ENCODE measurements at regions not wholly inside any gene's neighbourhood (a gene's known extent, or its start where the extent isn't known, plus 50 kb on each side); places are given as distances from the start of the nearest gene placed in this dataset.

DNA sequence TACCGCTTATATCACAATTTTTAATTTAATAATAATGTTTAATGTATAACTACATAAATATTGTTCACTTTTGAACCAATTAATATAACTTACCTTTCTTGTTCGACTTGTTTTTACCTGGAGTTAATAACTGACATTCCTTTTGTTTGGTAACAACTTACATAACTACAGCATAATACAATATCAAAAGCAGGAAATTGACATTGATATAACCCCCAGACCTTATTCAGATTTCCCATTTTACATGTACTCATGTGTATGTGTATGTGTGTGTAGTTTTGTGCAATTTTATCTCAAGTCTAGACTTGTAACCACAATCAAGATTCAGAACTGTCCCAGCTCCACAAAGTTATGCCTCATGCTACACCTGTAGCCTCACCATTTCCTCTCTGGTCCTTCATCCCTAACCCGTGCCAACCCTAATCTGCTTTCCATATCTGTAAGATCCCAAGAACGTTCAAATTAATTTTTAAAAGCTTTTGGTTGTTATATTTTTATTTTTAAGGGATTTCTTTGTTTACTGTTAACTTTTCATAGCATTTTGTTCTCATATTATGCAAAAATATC is 190.6 kb downstream of the MANEA start:
- H3K4me3 Mint-ChIP-seq (ENCODE audit: unreplicated experiment): no peak overlapping the region
- no peaks in the 10 kb centered on the region for H3K36me3 Mint-ChIP-seq (ENCODE audit: low read depth, unreplicated experiment)
- TF ChIP-seq, protein P1, sequence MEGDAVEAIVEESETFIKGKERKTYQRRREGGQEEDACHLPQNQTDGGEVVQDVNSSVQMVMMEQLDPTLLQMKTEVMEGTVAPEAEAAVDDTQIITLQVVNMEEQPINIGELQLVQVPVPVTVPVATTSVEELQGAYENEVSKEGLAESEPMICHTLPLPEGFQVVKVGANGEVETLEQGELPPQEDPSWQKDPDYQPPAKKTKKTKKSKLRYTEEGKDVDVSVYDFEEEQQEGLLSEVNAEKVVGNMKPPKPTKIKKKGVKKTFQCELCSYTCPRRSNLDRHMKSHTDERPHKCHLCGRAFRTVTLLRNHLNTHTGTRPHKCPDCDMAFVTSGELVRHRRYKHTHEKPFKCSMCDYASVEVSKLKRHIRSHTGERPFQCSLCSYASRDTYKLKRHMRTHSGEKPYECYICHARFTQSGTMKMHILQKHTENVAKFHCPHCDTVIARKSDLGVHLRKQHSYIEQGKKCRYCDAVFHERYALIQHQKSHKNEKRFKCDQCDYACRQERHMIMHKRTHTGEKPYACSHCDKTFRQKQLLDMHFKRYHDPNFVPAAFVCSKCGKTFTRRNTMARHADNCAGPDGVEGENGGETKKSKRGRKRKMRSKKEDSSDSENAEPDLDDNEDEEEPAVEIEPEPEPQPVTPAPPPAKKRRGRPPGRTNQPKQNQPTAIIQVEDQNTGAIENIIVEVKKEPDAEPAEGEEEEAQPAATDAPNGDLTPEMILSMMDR (IDR thresholded peaks at IDR 0.05; ENCODE audit: unreplicated experiment): no peak
- H3K9me3 Mint-ChIP-seq (ENCODE audit: unreplicated experiment): no peaks in the 10 kb centered on the region
- no peak overlapping the region for H3K27ac Mint-ChIP-seq (ENCODE audit: unreplicated experiment)
- no peak for DNase-seq (ENCODE audit: low spot score)
- no peaks in the 10 kb centered on the region for H3K4me1 Mint-ChIP-seq (ENCODE audit: unreplicated experiment)
- no peaks in the 10 kb centered on the region for H3K27me3 Mint-ChIP-seq (ENCODE audit: unreplicated experiment)

DNA sequence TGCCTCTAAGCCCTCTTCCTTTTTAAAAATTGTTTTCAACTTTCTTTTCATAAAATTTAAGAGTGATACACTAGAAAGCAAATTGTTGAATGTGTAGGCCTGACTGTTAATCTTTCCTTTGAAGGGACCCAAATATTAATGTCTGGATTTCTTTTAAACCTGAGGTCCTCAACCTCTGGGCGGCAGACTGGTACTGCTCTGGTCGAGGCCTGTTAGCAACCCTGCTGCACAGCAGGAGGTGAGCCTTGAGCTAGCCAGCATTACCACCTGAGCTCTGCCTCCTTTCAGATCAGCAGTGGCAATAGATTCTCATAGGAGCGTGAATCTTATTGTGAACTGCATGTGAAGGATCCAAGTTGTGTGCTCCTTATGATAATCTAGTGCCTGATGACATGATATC is 191.2 kb downstream of the MANEA start:
- Mint-ChIP-seq H3K27ac (ENCODE audit: unreplicated experiment) (no peak overlapping the region), H3K4me3 (ENCODE audit: unreplicated experiment) (no peak overlapping the region), H3K27me3 (ENCODE audit: unreplicated experiment) (no peaks in the 10 kb centered on the region), H3K4me1 (ENCODE audit: unreplicated experiment) (peaks cover 2% of the 10 kb centered on the region), H3K36me3 (ENCODE audit: low read depth, unreplicated experiment) (no peaks in the 10 kb centered on the region), H3K9me3 (ENCODE audit: unreplicated experiment) (no peaks in the 10 kb centered on the region)
- DNase-seq (ENCODE audit: low spot score): no peak
- TF ChIP-seq, protein P1 (IDR thresholded peaks at IDR 0.05; ENCODE audit: unreplicated experiment): no peak

DNA sequence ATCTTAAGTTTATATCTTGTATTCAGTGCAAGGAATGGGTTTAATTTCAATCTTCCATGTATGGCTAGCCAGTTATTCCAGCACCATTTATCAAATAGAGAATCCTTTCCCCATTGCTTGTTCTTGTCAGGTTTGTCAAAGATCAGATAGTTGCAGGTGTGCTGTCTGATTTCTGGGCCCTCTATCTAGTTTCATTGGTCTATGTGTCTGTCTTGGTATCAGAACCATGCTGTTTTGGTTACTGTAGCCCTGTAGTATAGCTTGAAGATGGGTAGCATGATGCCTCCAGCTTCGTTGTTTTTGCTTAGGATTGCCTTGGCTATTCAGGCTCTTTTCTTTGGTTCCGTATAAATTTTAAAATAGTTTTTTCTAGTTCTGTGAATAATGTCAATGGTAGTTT is 200.0 kb downstream of the MANEA start:
- Mint-ChIP-seq H3K4me1 (ENCODE audit: unreplicated experiment) (peaks cover 2% of the 10 kb centered on the region), H3K27me3 (ENCODE audit: unreplicated experiment) (no peaks in the 10 kb centered on the region), H3K27ac (ENCODE audit: unreplicated experiment) (no peak overlapping the region), H3K36me3 (ENCODE audit: low read depth, unreplicated experiment) (no peaks in the 10 kb centered on the region), H3K4me3 (ENCODE audit: unreplicated experiment) (no peak overlapping the region), H3K9me3 (ENCODE audit: unreplicated experiment) (no peaks in the 10 kb centered on the region)
- TF ChIP-seq, protein P1 (IDR thresholded peaks at IDR 0.05; ENCODE audit: unreplicated experiment): no peak
- no peak for DNase-seq (ENCODE audit: low spot score)

DNA sequence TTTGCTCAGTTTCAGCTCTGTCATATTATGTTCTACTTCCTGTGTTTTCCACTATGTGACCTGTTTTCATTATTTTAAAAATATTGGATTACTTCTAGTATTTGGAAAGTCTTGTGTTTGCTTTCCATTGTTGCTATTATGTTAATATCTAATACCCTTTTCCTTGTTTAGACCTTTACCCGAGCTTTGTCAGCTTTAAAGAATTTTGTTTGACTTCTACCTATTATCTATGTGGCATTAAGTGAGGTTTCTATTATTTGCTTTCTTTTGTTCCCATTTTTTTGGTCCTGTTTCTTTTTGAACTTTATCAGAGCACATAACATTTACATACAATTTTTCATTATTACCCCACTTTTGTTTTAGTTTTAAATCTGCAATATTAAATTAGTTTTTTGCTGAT is 202.7 kb downstream of the MANEA start:
- DNase-seq (ENCODE audit: low spot score): no peak
- Mint-ChIP-seq H3K27me3 (ENCODE audit: unreplicated experiment) (no peaks in the 10 kb centered on the region), H3K4me1 (ENCODE audit: unreplicated experiment) (no peaks in the 10 kb centered on the region), H3K9me3 (ENCODE audit: unreplicated experiment) (no peaks in the 10 kb centered on the region), H3K27ac (ENCODE audit: unreplicated experiment) (no peak overlapping the region), H3K36me3 (ENCODE audit: low read depth, unreplicated experiment) (no peaks in the 10 kb centered on the region), H3K4me3 (ENCODE audit: unreplicated experiment) (no peak overlapping the region)
- TF ChIP-seq, protein P1 (IDR thresholded peaks at IDR 0.05; ENCODE audit: unreplicated experiment): no peak

DNA sequence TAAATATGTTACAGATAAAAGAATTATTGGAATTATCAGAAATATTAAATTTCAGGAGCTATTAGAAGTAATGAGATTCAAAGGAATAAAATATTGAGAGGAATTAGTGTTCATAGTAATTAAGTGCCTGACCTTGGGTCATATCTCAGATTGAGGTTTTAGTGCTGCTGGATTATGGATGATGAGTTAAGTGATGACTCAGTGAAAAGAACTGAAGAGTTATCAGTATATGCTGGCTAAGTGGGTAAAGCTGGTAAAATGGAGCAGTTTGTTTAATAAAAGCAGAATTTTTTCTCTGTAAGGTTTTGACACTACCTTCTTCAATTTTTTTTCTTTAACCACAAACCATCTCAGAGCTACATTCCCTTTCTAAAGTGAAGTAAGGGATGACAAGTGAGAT is 206.7 kb downstream of the MANEA start:
- Mint-ChIP-seq H3K27ac (ENCODE audit: unreplicated experiment) (no peak overlapping the region), H3K4me1 (ENCODE audit: unreplicated experiment) (no peaks in the 10 kb centered on the region), H3K27me3 (ENCODE audit: unreplicated experiment) (no peaks in the 10 kb centered on the region), H3K36me3 (ENCODE audit: low read depth, unreplicated experiment) (no peaks in the 10 kb centered on the region), H3K4me3 (ENCODE audit: unreplicated experiment) (no peak overlapping the region), H3K9me3 (ENCODE audit: unreplicated experiment) (no peaks in the 10 kb centered on the region)
- no peak for DNase-seq (ENCODE audit: low spot score)
- TF ChIP-seq, protein P1 (IDR thresholded peaks at IDR 0.05; ENCODE audit: unreplicated experiment): no peak

Measured in endothelial cell (in vitro differentiated cells).